ENCODE measurements at regions not wholly inside any gene's neighbourhood (a gene's known extent, or its start where the extent isn't known, plus 50 kb on each side); places are given as distances from the start of the nearest gene placed in this dataset.

- TF ChIP-seq CTCF (IDR thresholded peaks at IDR 0.05), result no peak
- TF ChIP-seq POLR2A (IDR thresholded peaks at IDR 0.05), result no peak
Observed at GRCh38 chr17:71334048-71334751, 786.6 kb upstream of the SOX9 start.

Data from uterus (tissue), 2 donors.